ENCODE measurements at regions not wholly inside any gene's neighbourhood (a gene's known extent, or its start where the extent isn't known, plus 50 kb on each side); places are given as distances from the start of the nearest gene placed in this dataset.

- H3K4me3 ChIP-seq (replicated peaks; ENCODE audit: low read depth, low read length): no peak overlapping the region
- TF ChIP-seq CTCF (IDR thresholded peaks at IDR 0.05; ENCODE audit: low read depth, low read length, missing control alignments): no peak
- DNase-seq (ENCODE audit: extremely low read depth, low read depth): no peak
Observed at GRCh38 chr3:177979703-177980102, 556.5 kb upstream of the KCNMB2 start.

GRCh38 chr3:177981576-177981975 is 554.7 kb upstream of the KCNMB2 start:
- no peak for TF ChIP-seq CTCF (IDR thresholded peaks at IDR 0.05; ENCODE audit: low read depth, low read length, missing control alignments)
- no peak for DNase-seq (ENCODE audit: extremely low read depth, low read depth)
- H3K4me3 ChIP-seq (replicated peaks; ENCODE audit: low read depth, low read length): no peak overlapping the region

- TF ChIP-seq CTCF (IDR thresholded peaks at IDR 0.05; ENCODE audit: low read depth, low read length, missing control alignments): no peak
- no peak overlapping the region for H3K4me3 ChIP-seq (replicated peaks; ENCODE audit: low read depth, low read length)
- no peak for DNase-seq (ENCODE audit: extremely low read depth, low read depth)
Observed at GRCh38 chr3:177982034-177982433, 554.2 kb upstream of the KCNMB2 start.

- DNase-seq (ENCODE audit: extremely low read depth, low read depth): no peak
- H3K4me3 ChIP-seq (replicated peaks; ENCODE audit: low read depth, low read length): no peak overlapping the region
- TF ChIP-seq CTCF (IDR thresholded peaks at IDR 0.05; ENCODE audit: low read depth, low read length, missing control alignments): no peak
Observed at GRCh38 chr3:177983320-177983719, 552.9 kb upstream of the KCNMB2 start.

GRCh38 chr3:177992993-177993970 is 543.0 kb upstream of the KCNMB2 start:
- DNase-seq (ENCODE audit: extremely low read depth, low read depth): no peak
- no peak for TF ChIP-seq CTCF (IDR thresholded peaks at IDR 0.05; ENCODE audit: low read depth, low read length, missing control alignments)
- no peak overlapping the region for H3K4me3 ChIP-seq (replicated peaks; ENCODE audit: low read depth, low read length)

GRCh38 chr3:177994976-177995375 is 541.3 kb upstream of the KCNMB2 start:
- DNase-seq (ENCODE audit: extremely low read depth, low read depth): no peak
- H3K4me3 ChIP-seq (replicated peaks; ENCODE audit: low read depth, low read length): no peak overlapping the region
- no peak for TF ChIP-seq CTCF (IDR thresholded peaks at IDR 0.05; ENCODE audit: low read depth, low read length, missing control alignments)

All from HFF-Myc (cell line).